CD4-positive, alpha-beta memory T cell (primary cell): ENCODE measurements at regions not wholly inside any gene's neighbourhood (a gene's known extent, or its start where the extent isn't known, plus 50 kb on each side); places are given as distances from the start of the nearest gene placed in this dataset.
A peak's percentile ranks its signal among the peaks of the same experiment; 100 is the strongest.

Experiments used
- CTCF ChIA-PET: fragments of 350-600 bp; sonication (Branson Sonifier 250); formaldehyde crosslinking; loops from one replicate; lab custom pipeline; 2021; ENCODE audit warnings: inconsistent platforms; ENCODE audit not compliant: partially characterized antibody; lab: Charles Lee
- POLR2A ChIA-PET: fragments of 350-600 bp; sonication (Branson Sonifier 250); formaldehyde crosslinking; loops from one replicate; lab custom pipeline; 2021; ENCODE audit not compliant: partially characterized antibody; lab: Charles Lee
- DNase-seq, 5 donors: peaks; one replicate each; pipeline versions ENCODE4 v3.0.0 to v3.0.0-alpha.2; 2020 to 2022; ENCODE audit warnings: mixed read lengths in 1 of 5
- H3K27ac ChIP-seq: one replicate; pipeline ENCODE4 v1.7.0; 2013; ENCODE audit warnings: low read depth, low read length
- H3K27me3 ChIP-seq: 2 replicates; pipeline ENCODE4 v1.7.0; 2013; ENCODE audit warnings: mild to moderate bottlenecking, low read length, moderate library complexity; ENCODE audit not compliant: insufficient read depth
- H3K36me3 ChIP-seq: 2 replicates; pipeline ENCODE4 v1.7.0; 2013; ENCODE audit warnings: mild to moderate bottlenecking, low read length, moderate library complexity; ENCODE audit not compliant: insufficient read depth
- H3K4me1 ChIP-seq: 2 replicates; pipeline ENCODE4 v1.7.0; 2013; ENCODE audit warnings: mild to moderate bottlenecking, low read length, moderate library complexity; ENCODE audit not compliant: insufficient read depth
- H3K4me3 ChIP-seq, 2 donors: one replicate each; pipeline ENCODE4 v1.7.0; 2013; ENCODE audit warnings: low read length in 2 of 2, mild to moderate bottlenecking in 1 of 2
- H3K9me3 ChIP-seq, 2 donors: one replicate each; pipeline ENCODE4 v1.7.0; 2013; ENCODE audit warnings: low read length in 2 of 2, control low read depth in 1 of 2; ENCODE audit not compliant: control insufficient read depth in 1 of 2
- H3K27ac Mint-ChIP-seq, 7 donors: one replicate each; pipeline ENCODE4 v1.8.0; 2020 to 2021; ENCODE audit warnings: mixed read lengths in 7 of 7, mild to moderate bottlenecking in 6 of 7, inconsistent platforms in 3 of 7, moderate library complexity in 3 of 7
- H3K27me3 Mint-ChIP-seq, 2 donors: one replicate each; pipeline ENCODE4 v1.8.0; 2020 to 2021; ENCODE audit warnings: mixed read lengths in 2 of 2
- H3K36me3 Mint-ChIP-seq, 2 donors: one replicate each; pipeline ENCODE4 v1.8.0; 2020 to 2021; ENCODE audit warnings: mixed read lengths in 2 of 2, inconsistent platforms in 1 of 2, mild to moderate bottlenecking in 1 of 2
- H3K4me1 Mint-ChIP-seq, 4 donors: one replicate each; pipeline ENCODE4 v1.8.0; 2020 to 2021; ENCODE audit warnings: mixed read lengths in 4 of 4, mild to moderate bottlenecking in 1 of 4
- H3K4me3 Mint-ChIP-seq, 8 donors: one replicate each; pipeline ENCODE4 v1.8.0; 2020 to 2021; ENCODE audit warnings: mixed read lengths in 8 of 8, mild to moderate bottlenecking in 7 of 8, moderate library complexity in 6 of 8, inconsistent platforms in 3 of 8
- H3K9me3 Mint-ChIP-seq, 8 donors: one replicate each; pipeline ENCODE4 v1.8.0; 2020 to 2021; ENCODE audit warnings: mixed read lengths in 8 of 8, mild to moderate bottlenecking in 5 of 8, inconsistent platforms in 3 of 8, moderate library complexity in 1 of 8
- intact Hi-C: fragments of 100-400 bp; cut with micrococcal nuclease; formaldehyde crosslinking; loops from one replicate; pipeline ENCODE4 v1.15.1; 2023

GRCh38 chr16:77063676-77064016, 127.3 kb upstream of the MON1B start:
- DNase-seq: no peak
- Histone ChIP-seq H3K9me3 (no peaks in the 10 kb centered on the region), H3K4me1 (no peaks in the 10 kb centered on the region), H3K27ac (no peak overlapping the region), H3K4me3 (no peak overlapping the region), H3K36me3 (no peaks in the 10 kb centered on the region), H3K27me3 (no peaks in the 10 kb centered on the region)
- H3K9me3 Mint-ChIP-seq: peaks cover 0 to 2% (median 0%) of the 10 kb centered on the region in 8 donors
- no peaks in the 10 kb centered on the region for H3K4me1 Mint-ChIP-seq
- no peak overlapping the region for H3K27ac Mint-ChIP-seq
- ChIA-PET CTCF (no interaction called here), POLR2A (no interaction called here)
- no peak overlapping the region for H3K4me3 Mint-ChIP-seq
- intact Hi-C loops: no loop called here
- no peaks in the 10 kb centered on the region for H3K36me3 Mint-ChIP-seq
- peaks cover 1 to 3% of the 10 kb centered on the region in 2 donors for H3K27me3 Mint-ChIP-seq

GRCh38 chr16:77064037-77064436, 127.0 kb upstream of the MON1B start:
- H3K9me3 Mint-ChIP-seq: peaks cover 0 to 2% (median 0%) of the 10 kb centered on the region in 8 donors
- ChIA-PET POLR2A (no interaction called here), CTCF (no interaction called here)
- Histone ChIP-seq H3K4me3 (no peak overlapping the region), H3K9me3 (no peaks in the 10 kb centered on the region), H3K4me1 (no peaks in the 10 kb centered on the region), H3K27me3 (no peaks in the 10 kb centered on the region), H3K27ac (no peak overlapping the region), H3K36me3 (no peaks in the 10 kb centered on the region)
- no peaks in the 10 kb centered on the region for H3K36me3 Mint-ChIP-seq
- no peak for DNase-seq
- H3K4me3 Mint-ChIP-seq: no peak overlapping the region
- peaks cover 1 to 3% of the 10 kb centered on the region in 2 donors for H3K27me3 Mint-ChIP-seq
- no peaks in the 10 kb centered on the region for H3K4me1 Mint-ChIP-seq
- intact Hi-C loops: no loop called here
- H3K27ac Mint-ChIP-seq: no peak overlapping the region

- Mint-ChIP-seq H3K27me3 (peaks cover 3 to 4% of the 10 kb centered on the region in 2 donors), H3K4me3 (no peak overlapping the region), H3K36me3 (no peaks in the 10 kb centered on the region), H3K4me1 (no peaks in the 10 kb centered on the region), H3K27ac (no peak overlapping the region), H3K9me3 (peaks cover 0 to 4% (median under 1%) of the 10 kb centered on the region in 8 donors)
- no peak for DNase-seq
- H3K4me3 ChIP-seq: no peak overlapping the region
- no peaks in the 10 kb centered on the region for H3K4me1 ChIP-seq
- H3K27ac ChIP-seq: no peak overlapping the region
- H3K9me3 ChIP-seq: no peaks in the 10 kb centered on the region
- intact Hi-C loops: no loop called here
- ChIA-PET CTCF (no interaction called here), POLR2A (no interaction called here)
- no peaks in the 10 kb centered on the region for H3K27me3 ChIP-seq
- no peaks in the 10 kb centered on the region for H3K36me3 ChIP-seq
Observed at GRCh38 chr16:77066896-77067496, 124.0 kb upstream of the MON1B start.

- no peak overlapping the region for H3K4me3 ChIP-seq
- ChIA-PET CTCF (no interaction called here), POLR2A (no interaction called here)
- Mint-ChIP-seq H3K4me3 (no peak overlapping the region), H3K27me3 (peaks cover 3 to 4% of the 10 kb centered on the region in 2 donors), H3K27ac (no peak overlapping the region), H3K36me3 (no peaks in the 10 kb centered on the region), H3K9me3 (peaks cover 0 to 4% (median under 1%) of the 10 kb centered on the region in 8 donors), H3K4me1 (no peaks in the 10 kb centered on the region)
- no peaks in the 10 kb centered on the region for H3K36me3 ChIP-seq
- H3K4me1 ChIP-seq: no peaks in the 10 kb centered on the region
- intact Hi-C loops: no loop called here
- no peak overlapping the region for H3K27ac ChIP-seq
- H3K27me3 ChIP-seq: no peaks in the 10 kb centered on the region
- H3K9me3 ChIP-seq: no peaks in the 10 kb centered on the region
- DNase-seq: no peak
Observed at GRCh38 chr16:77067900-77068299, 123.1 kb upstream of the MON1B start.

- POLR2A ChIA-PET: no interaction called here
- CTCF ChIA-PET: no interaction called here
- intact Hi-C loops: no loop called here
Observed at GRCh38 chr16:77068402-77068801, 122.6 kb upstream of the MON1B start.

GRCh38 chr16:77069929-77070328, 121.1 kb upstream of the MON1B start:
- Histone ChIP-seq H3K9me3 (no peaks in the 10 kb centered on the region), H3K4me3 (no peak overlapping the region), H3K27me3 (no peaks in the 10 kb centered on the region), H3K4me1 (no peaks in the 10 kb centered on the region), H3K36me3 (no peaks in the 10 kb centered on the region), H3K27ac (no peak overlapping the region)
- DNase-seq: no peak
- ChIA-PET CTCF (no interaction called here), POLR2A (no interaction called here)
- Mint-ChIP-seq H3K27ac (no peak overlapping the region), H3K27me3 (peaks cover 3 to 4% of the 10 kb centered on the region in 2 donors), H3K4me3 (no peak overlapping the region), H3K36me3 (no peaks in the 10 kb centered on the region), H3K9me3 (peaks cover 0 to 5% (median under 1%) of the 10 kb centered on the region in 8 donors), H3K4me1 (no peaks in the 10 kb centered on the region)
- intact Hi-C loops: no loop called here

More at GRCh38 chr16:77068402-77068801, 122.6 kb upstream of the MON1B start:
- H3K27me3 ChIP-seq: no peaks in the 10 kb centered on the region
- peaks cover 3 to 4% of the 10 kb centered on the region in 2 donors for H3K27me3 Mint-ChIP-seq
- no peaks in the 10 kb centered on the region for H3K4me1 ChIP-seq
- H3K9me3 Mint-ChIP-seq: peaks cover 0 to 4% (median under 1%) of the 10 kb centered on the region in 8 donors
- no peak overlapping the region for H3K4me3 Mint-ChIP-seq
- H3K36me3 Mint-ChIP-seq: no peaks in the 10 kb centered on the region
- no peaks in the 10 kb centered on the region for H3K4me1 Mint-ChIP-seq
- DNase-seq: no peak
- H3K36me3 ChIP-seq: no peaks in the 10 kb centered on the region
- no peak overlapping the region for H3K27ac Mint-ChIP-seq
- H3K4me3 ChIP-seq: no peak overlapping the region
- no peak overlapping the region for H3K27ac ChIP-seq
- no peaks in the 10 kb centered on the region for H3K9me3 ChIP-seq

- Histone ChIP-seq H3K27me3 (no peaks in the 10 kb centered on the region), H3K4me1 (no peaks in the 10 kb centered on the region), H3K4me3 (no peak overlapping the region), H3K27ac (no peak overlapping the region), H3K9me3 (no peaks in the 10 kb centered on the region), H3K36me3 (no peaks in the 10 kb centered on the region)
- H3K27ac Mint-ChIP-seq: no peak overlapping the region
- ChIA-PET POLR2A (no interaction called here), CTCF (no interaction called here)
- peak overlapping the region in 1 of 8 donors; percentile 54 for H3K4me3 Mint-ChIP-seq
- peaks cover 3 to 4% of the 10 kb centered on the region in 2 donors for H3K27me3 Mint-ChIP-seq
- no peak for DNase-seq
- peaks cover 0 to 5% (median under 1%) of the 10 kb centered on the region in 8 donors for H3K9me3 Mint-ChIP-seq
- intact Hi-C loops: no loop called here
- H3K4me1 Mint-ChIP-seq: no peaks in the 10 kb centered on the region
- H3K36me3 Mint-ChIP-seq: no peaks in the 10 kb centered on the region
Observed at GRCh38 chr16:77070683-77071082, 120.3 kb upstream of the MON1B start.
